HCT116 (cell line): ENCODE measurements at regions not wholly inside any gene's neighbourhood (a gene's known extent, or its start where the extent isn't known, plus 50 kb on each side); places are given as distances from the start of the nearest gene placed in this dataset.

ENCODE experiments used
- ATAC-seq: fragments of 200-7000 bp; cut with Tn5 transposase; 2 replicates; pipeline ENCODE4 v1.9.1; 2020; ENCODE audit warnings: mild to moderate bottlenecking, moderate library complexity
- BruUV-seq: library from RNA; stranded (reverse); fragments of 400-500 nt; replicated peaks from 2 replicates; lab custom pipeline; 2021; lab: Mats Ljungman, UMichigan
- CTCF ChIA-PET: fragments of 300-600 bp; sonication (Branson Sonifier 250); formaldehyde crosslinking; loops from one replicate; lab custom pipeline; 2021; ENCODE audit warnings: antibody characterized with exemption; lab: Charles Lee
- POLR2A ChIA-PET: fragments of 300-600, 350-600 bp; sonication (Branson Sonifier 250); formaldehyde crosslinking; loops from one replicate; lab custom pipeline; 2021; ENCODE audit warnings: antibody characterized with exemption; lab: Charles Lee
- RAD21 ChIA-PET, 2 experiments: fragments of 300-600 bp; sonication (Branson Sonifier 250); formaldehyde crosslinking; loops; one replicate each; lab custom pipeline; 2023; ENCODE audit warnings: low total read pairs in 2 of 2; ENCODE audit not compliant: uncharacterized antibody in 2 of 2, unreplicated experiment in 2 of 2, low non-redundant PET in 1 of 2; lab: Charles Lee
- DNase-seq: peaks from one replicate; pipeline ENCODE4 v3.0.0-alpha.2; 2010; ENCODE audit warnings: low read depth, low spot score
- H2AFZ ChIP-seq: fragments of 200-600 bp; shearing (Covaris generic), sonication (generic); 2 replicates; pipeline ENCODE4 v1.6.1; 2017; ENCODE audit warnings: low read depth, mixed run types, mixed read lengths, antibody characterized with exemption, low read length; ENCODE audit not compliant: poor library complexity, severe bottlenecking
- H3K27ac ChIP-seq: 2 replicates; pipeline ENCODE4 v1.5.1; 2012; ENCODE audit warnings: low read depth, low read length
- H3K27me3 ChIP-seq: fragments of 200-600 bp; sonication (generic); 2 replicates; pipeline ENCODE4 v1.6.1; 2016; ENCODE audit warnings: mixed run types, low read length, mixed read lengths; ENCODE audit not compliant: insufficient read depth
- H3K36me3 ChIP-seq, 2 experiments: fragments of 200-500 bp in 1 of 2; fragments of 200-600 bp in 1 of 2; sonication (Bioruptor generic) in 1 of 2; sonication (generic) in 1 of 2; 2 replicates each; pipeline versions ENCODE4 v1.5.1 to v1.6.1; 2014 to 2016; ENCODE audit warnings: low read length in 2 of 2, inconsistent platforms in 1 of 2, mixed read lengths in 1 of 2, mixed run types in 1 of 2; ENCODE audit not compliant: insufficient read depth in 2 of 2, control insufficient read depth in 1 of 2
- H3K4me1 ChIP-seq, 2 experiments: fragments of 200-600 bp in 1 of 2; sonication (generic) in 1 of 2; 2 replicates each; pipeline versions ENCODE4 v1.5.1 to v1.6.1; 2012 to 2017; ENCODE audit warnings: low read length in 2 of 2, inconsistent platforms in 1 of 2, mild to moderate bottlenecking in 1 of 2, mixed read lengths in 1 of 2, mixed run types in 1 of 2, moderate library complexity in 1 of 2; ENCODE audit not compliant: insufficient read depth in 2 of 2, control insufficient read depth in 1 of 2
- H3K4me2 ChIP-seq: fragments of 200-600 bp; sonication (generic); 2 replicates; pipeline ENCODE4 v1.6.1; 2017; ENCODE audit warnings: mixed run types, low read length, mixed read lengths
- H3K4me3 ChIP-seq, 2 experiments: fragments of 200-600 bp in 1 of 2; sonication (generic) in 1 of 2; replicated peaks in 1 of 2; 2 replicates each; pipeline ENCODE4 v1.5.1; 2011 to 2016; ENCODE audit warnings: low read length in 2 of 2, control low read depth in 1 of 2, low read depth in 1 of 2, mild to moderate bottlenecking in 1 of 2, mixed read lengths in 1 of 2, mixed run types in 1 of 2
- H3K79me2 ChIP-seq: fragments of 200-600 bp; sonication (generic); 2 replicates; pipeline ENCODE4 v1.6.1; 2017; ENCODE audit warnings: mild to moderate bottlenecking, mixed run types, low read length, moderate library complexity, mixed read lengths; ENCODE audit not compliant: insufficient read depth
- H3K9ac ChIP-seq: fragments of 200-600 bp; sonication (generic); 2 replicates; pipeline ENCODE4 v1.6.1; 2016; ENCODE audit warnings: low read length, mixed read lengths
- H3K9me2 ChIP-seq: fragments of 200-600 bp; sonication (generic), shearing (Covaris generic); 2 replicates; pipeline ENCODE4 v1.6.1; 2017; ENCODE audit warnings: mixed run types, mild to moderate bottlenecking, moderate library complexity; ENCODE audit not compliant: insufficient read depth
- H3K9me3 ChIP-seq, 2 experiments: fragments of 200-500 bp in 1 of 2; fragments of 200-600 bp in 1 of 2; sonication (Bioruptor generic) in 1 of 2; sonication (generic) in 1 of 2; 2 replicates each; pipeline ENCODE4 v1.6.1; 2014 to 2017; ENCODE audit warnings: low read length in 2 of 2, mixed read lengths in 2 of 2, inconsistent platforms in 1 of 2, low read depth in 1 of 2, mild to moderate bottlenecking in 1 of 2, mixed run types in 1 of 2, moderate library complexity in 1 of 2; ENCODE audit not compliant: control insufficient read depth in 1 of 2, insufficient read depth in 1 of 2
- H4K20me1 ChIP-seq: fragments of 200-600 bp; sonication (generic), shearing (Covaris generic); 2 replicates; pipeline ENCODE4 v1.6.1; 2017; ENCODE audit warnings: mixed run types, mild to moderate bottlenecking, moderate library complexity; ENCODE audit not compliant: insufficient read depth
- FOSL1 ChIP-seq: IDR thresholded peaks from 2 replicates; pipeline ENCODE4 v1.6.1; 2012; ENCODE audit warnings: low read depth
- JUND ChIP-seq: IDR thresholded peaks from 2 replicates; pipeline ENCODE4 v1.6.1; 2012
- POLR2A ChIP-seq: IDR thresholded peaks from 2 replicates; pipeline ENCODE4 v1.7.0; 2011; ENCODE audit warnings: borderline replicate concordance; ENCODE audit not compliant: insufficient read depth, insufficient read length; ENCODE audit errors: extremely low read depth
- POLR2AphosphoS5 ChIP-seq: IDR thresholded peaks from 2 replicates; pipeline ENCODE4 v1.6.1; 2011; ENCODE audit warnings: mild to moderate bottlenecking, low read depth, low read length, moderate library complexity
- RAD21 ChIP-seq: IDR thresholded peaks from 2 replicates; pipeline ENCODE4 v1.6.1; 2012; ENCODE audit warnings: low read depth, mild to moderate bottlenecking
- SIN3A ChIP-seq: IDR thresholded peaks from 2 replicates; pipeline ENCODE4 v1.6.1; 2012; ENCODE audit warnings: low read depth
- SP1 ChIP-seq: IDR thresholded peaks from 2 replicates; pipeline ENCODE4 v1.6.1; 2012; ENCODE audit warnings: low read depth
- SRF ChIP-seq: IDR thresholded peaks from 2 replicates; pipeline ENCODE4 v1.6.1; 2012; ENCODE audit warnings: low read depth
- TCF7L2 ChIP-seq: IDR thresholded peaks from 2 replicates; pipeline ENCODE4 v1.7.0; 2011; ENCODE audit warnings: borderline replicate concordance, inconsistent platforms; ENCODE audit not compliant: insufficient read depth, insufficient read length; ENCODE audit errors: extremely low read depth
- YY1 ChIP-seq: IDR thresholded peaks from 2 replicates; pipeline ENCODE4 v1.6.1; 2011; ENCODE audit warnings: low read length, low read depth, moderate library complexity, mild to moderate bottlenecking; ENCODE audit not compliant: insufficient replicate concordance; ENCODE audit errors: extremely low read depth
- ZNF274 ChIP-seq: fragments of 200-500 bp; sonication (Bioruptor generic); IDR thresholded peaks from 2 replicates; pipeline ENCODE4 v1.6.1; 2014; ENCODE audit warnings: mild to moderate bottlenecking, low read depth, low read length, inconsistent platforms
- intact Hi-C: fragments of 100-400 bp; cut with micrococcal nuclease; formaldehyde crosslinking; loops from 2 replicates; pipeline ENCODE4 v1.10.0; 2022
- TF ChIP-seq, protein P1 (sequence below): IDR thresholded peaks from 2 replicates; pipeline ENCODE4 v1.6.1; 2012; ENCODE audit warnings: low read depth
- TF ChIP-seq, protein P2 (sequence below): IDR thresholded peaks from 2 replicates; pipeline ENCODE4 v1.6.1; 2012
- TF ChIP-seq, protein P3 (sequence below): IDR thresholded peaks from 2 replicates; pipeline ENCODE4 v1.6.1; 2012

DNA sequence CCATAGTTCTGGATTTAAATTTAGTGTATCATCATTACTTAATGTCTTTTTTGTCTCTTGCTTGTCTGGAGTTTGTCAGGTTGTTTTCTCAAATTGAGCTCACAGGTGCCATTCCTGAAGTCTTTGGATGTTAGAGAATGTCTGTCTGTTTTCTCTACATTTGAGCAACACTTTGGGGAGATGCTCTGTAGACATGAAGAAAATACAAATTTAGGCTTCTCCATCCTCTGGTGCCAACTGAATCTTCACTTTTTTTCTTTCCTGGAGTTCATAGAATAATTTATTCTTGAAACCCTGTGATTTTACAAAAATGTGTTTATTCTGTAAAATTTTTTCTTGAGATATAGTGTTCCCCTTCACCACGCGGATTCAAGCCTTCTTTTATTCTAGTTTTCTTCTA is 256.4 kb upstream of the HDAC4 start:
- BruUV-seq: no TSS peak
- no peaks in the 10 kb centered on the region for H4K20me1 ChIP-seq
- no peaks in the 10 kb centered on the region for H3K36me3 ChIP-seq
- no peaks in the 10 kb centered on the region for H3K79me2 ChIP-seq
- ChIA-PET POLR2A (no interaction called here), CTCF (no interaction called here), RAD21 (no interaction called here)
- TF ChIP-seq SIN3A (no peak), SRF (no peak), POLR2AphosphoS5 (no peak), POLR2A (no peak), JUND (no peak)
- TF ChIP-seq, protein P1, sequence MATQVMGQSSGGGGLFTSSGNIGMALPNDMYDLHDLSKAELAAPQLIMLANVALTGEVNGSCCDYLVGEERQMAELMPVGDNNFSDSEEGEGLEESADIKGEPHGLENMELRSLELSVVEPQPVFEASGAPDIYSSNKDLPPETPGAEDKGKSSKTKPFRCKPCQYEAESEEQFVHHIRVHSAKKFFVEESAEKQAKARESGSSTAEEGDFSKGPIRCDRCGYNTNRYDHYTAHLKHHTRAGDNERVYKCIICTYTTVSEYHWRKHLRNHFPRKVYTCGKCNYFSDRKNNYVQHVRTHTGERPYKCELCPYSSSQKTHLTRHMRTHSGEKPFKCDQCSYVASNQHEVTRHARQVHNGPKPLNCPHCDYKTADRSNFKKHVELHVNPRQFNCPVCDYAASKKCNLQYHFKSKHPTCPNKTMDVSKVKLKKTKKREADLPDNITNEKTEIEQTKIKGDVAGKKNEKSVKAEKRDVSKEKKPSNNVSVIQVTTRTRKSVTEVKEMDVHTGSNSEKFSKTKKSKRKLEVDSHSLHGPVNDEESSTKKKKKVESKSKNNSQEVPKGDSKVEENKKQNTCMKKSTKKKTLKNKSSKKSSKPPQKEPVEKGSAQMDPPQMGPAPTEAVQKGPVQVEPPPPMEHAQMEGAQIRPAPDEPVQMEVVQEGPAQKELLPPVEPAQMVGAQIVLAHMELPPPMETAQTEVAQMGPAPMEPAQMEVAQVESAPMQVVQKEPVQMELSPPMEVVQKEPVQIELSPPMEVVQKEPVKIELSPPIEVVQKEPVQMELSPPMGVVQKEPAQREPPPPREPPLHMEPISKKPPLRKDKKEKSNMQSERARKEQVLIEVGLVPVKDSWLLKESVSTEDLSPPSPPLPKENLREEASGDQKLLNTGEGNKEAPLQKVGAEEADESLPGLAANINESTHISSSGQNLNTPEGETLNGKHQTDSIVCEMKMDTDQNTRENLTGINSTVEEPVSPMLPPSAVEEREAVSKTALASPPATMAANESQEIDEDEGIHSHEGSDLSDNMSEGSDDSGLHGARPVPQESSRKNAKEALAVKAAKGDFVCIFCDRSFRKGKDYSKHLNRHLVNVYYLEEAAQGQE: no peak
- TF ChIP-seq, protein P2, sequence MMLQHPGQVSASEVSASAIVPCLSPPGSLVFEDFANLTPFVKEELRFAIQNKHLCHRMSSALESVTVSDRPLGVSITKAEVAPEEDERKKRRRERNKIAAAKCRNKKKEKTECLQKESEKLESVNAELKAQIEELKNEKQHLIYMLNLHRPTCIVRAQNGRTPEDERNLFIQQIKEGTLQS: no peak
- H3K27me3 ChIP-seq: peaks cover 58% of the 10 kb centered on the region
- H3K9me3 ChIP-seq: no peaks in the 10 kb centered on the region
- DNase-seq (no peak), ATAC-seq (no peak)
- H2AFZ ChIP-seq: no peak overlapping the region
- no peak overlapping the region for H3K9ac ChIP-seq
- no peaks in the 10 kb centered on the region for H3K9me2 ChIP-seq
- H3K27ac ChIP-seq: no peak overlapping the region
- no peak overlapping the region for H3K4me3 ChIP-seq
- peaks cover 11 to 20% of the 10 kb centered on the region in 2 experiments; a peak in 3 of 4 replicates for H3K4me1 ChIP-seq
- no peak overlapping the region for H3K4me2 ChIP-seq
- intact Hi-C loops: no loop called here

DNA sequence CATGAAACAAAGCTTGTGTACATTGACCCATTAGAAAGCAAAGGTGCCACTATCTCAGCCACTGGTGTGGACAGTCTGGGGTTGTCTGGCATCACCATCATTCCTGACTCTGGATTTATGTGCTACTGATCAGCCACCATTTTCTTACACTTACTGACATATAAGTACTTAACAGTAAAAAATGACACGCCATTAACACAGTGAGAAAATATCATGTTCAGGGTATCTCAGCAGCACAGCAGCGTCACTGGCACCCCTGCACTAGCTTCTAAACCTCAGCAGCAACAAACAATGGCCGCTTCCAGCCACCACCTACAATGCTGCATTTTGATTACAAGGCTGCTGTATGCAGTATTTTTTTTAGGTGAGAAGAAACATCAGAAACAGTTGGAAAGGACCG is 253.4 kb upstream of the HDAC4 start:
- Histone ChIP-seq H3K79me2 (no peaks in the 10 kb centered on the region), H4K20me1 (no peaks in the 10 kb centered on the region), H3K36me3 (no peaks in the 10 kb centered on the region), H3K9me2 (no peaks in the 10 kb centered on the region), H3K27ac (no peak overlapping the region), H3K27me3 (peaks cover 38% of the 10 kb centered on the region), H3K9ac (no peak overlapping the region), H2AFZ (no peak overlapping the region), H3K4me2 (no peak overlapping the region), H3K9me3 (no peaks in the 10 kb centered on the region), H3K4me1 (no peaks in the 10 kb centered on the region), H3K4me3 (no peak overlapping the region)
- no peak for TF ChIP-seq RAD21
- TF ChIP-seq SRF: no peak
- TF ChIP-seq, protein P3, sequence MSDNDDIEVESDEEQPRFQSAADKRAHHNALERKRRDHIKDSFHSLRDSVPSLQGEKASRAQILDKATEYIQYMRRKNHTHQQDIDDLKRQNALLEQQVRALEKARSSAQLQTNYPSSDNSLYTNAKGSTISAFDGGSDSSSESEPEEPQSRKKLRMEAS: no peak
- no peak for TF ChIP-seq TCF7L2
- TF ChIP-seq, protein P1: no peak
- no peak for TF ChIP-seq SP1
- TF ChIP-seq POLR2A: no peak
- TF ChIP-seq ZNF274: no peak
- TF ChIP-seq YY1: no peak
- TF ChIP-seq FOSL1: no peak
- no peak for DNase-seq
- ChIA-PET POLR2A (no interaction called here), CTCF (no interaction called here), RAD21 (no interaction called here)
- intact Hi-C loops: no loop called here
- no peak for ATAC-seq
- no TSS peak for BruUV-seq
